Omental fat pad (tissue), 3 donors: ENCODE measurements at regions not wholly inside any gene's neighbourhood (a gene's known extent, or its start where the extent isn't known, plus 50 kb on each side); places are given as distances from the start of the nearest gene placed in this dataset.

Experiments used
- ATAC-seq: fragments of 150-250 bp; one replicate; pipeline ENCODE4 v1.9.1; 2016; ENCODE audit warnings: mild to moderate bottlenecking, moderate library complexity; ENCODE audit not compliant: low FRiP score
- DNase-seq: peaks from one replicate; pipeline ENCODE4 v3.0.0-alpha.2; 2019; ENCODE audit warnings: low spot score
- CTCF ChIP-seq, 3 donors: fragments of 450-650 bp; IDR thresholded peaks; one replicate each; pipeline ENCODE4 v1.5.1; 2016 to 2017; ENCODE audit warnings: antibody characterized with exemption in 3 of 3, mild to moderate bottlenecking in 3 of 3, moderate library complexity in 2 of 3

- ATAC-seq (no peak), DNase-seq (no peak)
- no peak for TF ChIP-seq CTCF (IDR thresholded peaks at IDR 0.05)
These were observed 116.3 kb downstream of the ADSS2 start for GRCh38 chr1:244335456-244335855.

GRCh38 chr1:244336232-244336899 lies 115.3 kb downstream of the ADSS2 start:
- ATAC-seq (no peak), DNase-seq (no peak)
- TF ChIP-seq CTCF (IDR thresholded peaks at IDR 0.05), result no peak

- DNase-seq (no peak), ATAC-seq (no peak)
- no peak for TF ChIP-seq CTCF (IDR thresholded peaks at IDR 0.05)
These were observed 113.9 kb downstream of the ADSS2 start for GRCh38 chr1:244337839-244338238.

GRCh38 chr1:244339073-244339692 lies 112.5 kb downstream of the ADSS2 start:
- ATAC-seq (no peak), DNase-seq (no peak)
- no peak for TF ChIP-seq CTCF (IDR thresholded peaks at IDR 0.05)

GRCh38 chr1:244339776-244340175 lies 111.9 kb downstream of the ADSS2 start:
- DNase-seq (no peak), ATAC-seq (no peak)
- no peak for TF ChIP-seq CTCF (IDR thresholded peaks at IDR 0.05)

GRCh38 chr1:244340396-244340795 lies 111.3 kb downstream of the ADSS2 start:
- DNase-seq (no peak), ATAC-seq (no peak)
- TF ChIP-seq CTCF (IDR thresholded peaks at IDR 0.05), result no peak
